Stomach (tissue), 8 donors: ENCODE measurements at regions not wholly inside any gene's neighbourhood (a gene's known extent, or its start where the extent isn't known, plus 50 kb on each side); places are given as distances from the start of the nearest gene placed in this dataset.

Experiments used
- DNase-seq, 2 donors: peaks; one replicate each; pipeline versions ENCODE4 v3.0.0 to v3.0.0-alpha.2; 2013 to 2019
- H3K27ac ChIP-seq, 5 donors: fragments of 200-600 bp in 4 of 5; sonication (generic) in 4 of 5; one replicate each; pipeline ENCODE4 v1.5.1; 2013 to 2019; ENCODE audit warnings: mild to moderate bottlenecking in 1 of 5, moderate library complexity in 1 of 5
- H3K27me3 ChIP-seq, 3 donors: fragments of 200-600 bp; sonication (generic); one replicate each; pipeline ENCODE4 v1.5.1; 2017 to 2019; ENCODE audit warnings: mixed run types in 1 of 3
- H3K36me3 ChIP-seq, 4 donors: fragments of 200-600 bp; sonication (generic); 1 replicate in 3 of 4; 2 replicates in 1 of 4; pipeline ENCODE4 v1.5.1; 2016 to 2019
- H3K4me1 ChIP-seq, 4 donors: fragments of 200-600 bp; sonication (generic); one replicate each; pipeline ENCODE4 v1.5.1; 2016 to 2019
- H3K4me3 ChIP-seq, 4 donors: fragments of 200-600 bp; sonication (generic) in 3 of 4; one replicate each; pipeline ENCODE4 v1.5.1; 2016 to 2019; ENCODE audit warnings: mild to moderate bottlenecking in 1 of 4
- H3K9me3 ChIP-seq, 4 donors: fragments of 200-600 bp; sonication (generic); one replicate each; pipeline ENCODE4 v1.5.1; 2016 to 2019
- CTCF ChIP-seq, 7 experiments: fragments of 450-650 bp in 4 of 7; fragments of 200-600 bp in 3 of 7; sonication (generic) in 3 of 7; IDR thresholded peaks; one replicate each; pipeline ENCODE4 v1.5.1; 2016 to 2019; ENCODE audit warnings: antibody characterized with exemption in 7 of 7, control low read depth in 2 of 7, mild to moderate bottlenecking in 1 of 7
- EP300 ChIP-seq: sonication (generic); formaldehyde crosslinking; IDR thresholded peaks from one replicate; pipeline ENCODE4 v1.6.1; 2017; ENCODE audit warnings: antibody characterized with exemption
- POLR2A ChIP-seq, 4 donors: fragments of 450-650 bp; IDR thresholded peaks; one replicate each; pipeline ENCODE4 v1.6.1; 2016; ENCODE audit warnings: antibody characterized with exemption in 4 of 4, control low read depth in 2 of 4, mild to moderate bottlenecking in 1 of 4, moderate library complexity in 1 of 4
- POLR2AphosphoS5 ChIP-seq, 3 donors: sonication (generic); formaldehyde crosslinking; IDR thresholded peaks; one replicate each; pipeline ENCODE4 v1.6.1; 2016; ENCODE audit warnings: antibody characterized with exemption in 3 of 3
- WGBS, 5 donors: extraction: QIAGEN DNeasy Blood & Tissue Kit in 3 of 5; methylation state at CpG; one replicate each; pipeline versions ENCODE4 v1.1.5 to v1.1.7; 2013 to 2018; 5-methylcytosine and 5-hydroxymethylcytosine counted together
- intact Hi-C: fragments of 100-400 bp; cut with DNase I; formaldehyde crosslinking; loops from one replicate; pipeline ENCODE4 v1.15.1; 2023; ENCODE audit warnings: low total_unique reads
- donor health status: healthy with polysubstance abuse.
- donor health status: Bipolar disorder and iron deficiency.
- donor health status: healthy.

DNA sequence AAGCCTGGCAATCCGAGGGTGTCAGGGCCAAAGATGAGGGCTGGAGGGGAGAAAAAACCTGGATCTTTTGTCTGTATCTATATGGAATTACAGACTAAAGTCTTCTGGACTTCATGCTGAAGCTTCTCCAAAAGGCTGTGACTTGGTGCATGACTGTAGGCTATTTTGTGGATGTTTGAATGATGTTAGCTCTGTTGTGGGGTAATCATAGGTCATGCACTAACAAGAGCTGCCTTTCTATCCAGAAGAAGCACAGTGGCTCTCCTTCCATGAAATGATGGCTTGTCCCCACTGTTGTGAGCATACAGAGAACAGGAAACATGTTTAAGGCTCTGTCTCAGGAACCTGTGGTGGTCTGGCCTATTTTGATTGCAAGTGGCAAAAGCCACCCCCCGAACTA, 263.3 kb upstream of the PLET1 start:
- Histone ChIP-seq H3K27ac (peak overlapping the region in 4 of 5 donors; percentile 13 to 63 (median 42)), H3K9me3 (no peaks in the 10 kb centered on the region), H3K27me3 (peaks cover 0 to 4% (median 0%) of the 10 kb centered on the region in 3 donors), H3K4me1 (peaks cover 13 to 37% (median 25%) of the 10 kb centered on the region in 4 donors), H3K4me3 (no peak overlapping the region), H3K36me3 (no peaks in the 10 kb centered on the region)
- WGBS, 5 donors, result 75 to 86% (median 82%) methylated on average over 2 of the region's 2 CpGs
- no peak for DNase-seq
- TF ChIP-seq POLR2AphosphoS5 (IDR thresholded peaks at IDR 0.05) (no peak), POLR2A (IDR thresholded peaks at IDR 0.05) (no peak), CTCF (IDR thresholded peaks at IDR 0.05) (no peak), EP300 (no peak)
- intact Hi-C loops, result no loop called here

DNA sequence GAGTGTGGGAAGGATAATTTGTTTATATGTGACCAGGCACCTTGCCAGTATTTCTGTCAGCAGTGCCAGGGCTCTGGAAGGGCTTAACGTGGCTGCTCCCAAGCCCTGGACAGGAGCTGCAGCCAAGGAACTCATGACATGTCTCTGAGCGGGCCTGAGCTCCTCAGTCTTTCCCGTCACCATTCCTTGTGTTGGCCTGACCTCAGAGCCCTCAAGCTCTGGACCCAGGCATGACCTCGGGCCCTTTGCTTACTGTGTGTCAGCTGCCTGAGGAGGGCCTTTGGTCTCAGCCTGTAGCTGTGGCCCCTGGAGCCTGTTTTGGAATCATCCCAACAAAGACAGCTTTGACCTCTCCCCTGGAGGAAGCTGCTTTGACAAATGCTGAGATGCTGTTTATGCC, 264.1 kb upstream of the PLET1 start:
- no peak overlapping the region for H3K4me3 ChIP-seq
- H3K27me3 ChIP-seq, result peaks cover 0 to 4% (median 0%) of the 10 kb centered on the region in 3 donors
- no peaks in the 10 kb centered on the region for H3K36me3 ChIP-seq
- TF ChIP-seq POLR2AphosphoS5 (IDR thresholded peaks at IDR 0.05), result no peak
- no peak for TF ChIP-seq CTCF (IDR thresholded peaks at IDR 0.05)
- no peak for TF ChIP-seq EP300
- no peak for TF ChIP-seq POLR2A (IDR thresholded peaks at IDR 0.05)
- 20 to 41% (median 33%) methylated on average over 2 to 4 of the region's 4 CpGs for WGBS, 5 donors
- DNase-seq, result peak; percentile 35 to 43
- H3K4me1 ChIP-seq, result peaks cover 13 to 37% (median 25%) of the 10 kb centered on the region in 4 donors
- H3K9me3 ChIP-seq, result no peaks in the 10 kb centered on the region
- intact Hi-C loops, result no loop called here
- H3K27ac ChIP-seq, result peak overlapping the region in 4 of 5 donors; percentile 13 to 63 (median 42)

GRCh38 chr11:112525270-112525669, 264.6 kb upstream of the PLET1 start:
- intact Hi-C loops, result no loop called here

GRCh38 chr11:112525844-112526590, 265.4 kb upstream of the PLET1 start:
- DNase-seq, result no peak
- peaks cover 13 to 37% (median 25%) of the 10 kb centered on the region in 4 donors for H3K4me1 ChIP-seq
- H3K36me3 ChIP-seq, result no peaks in the 10 kb centered on the region
- intact Hi-C loops, result no loop called here
- WGBS, 5 donors, result 63 to 88% (median 67%) methylated on average over 7 of the region's 7 CpGs
- peaks cover 0 to 4% (median 0%) of the 10 kb centered on the region in 3 donors for H3K27me3 ChIP-seq
- no peak overlapping the region for H3K4me3 ChIP-seq
- TF ChIP-seq POLR2A (IDR thresholded peaks at IDR 0.05), result no peak
- TF ChIP-seq CTCF (IDR thresholded peaks at IDR 0.05), result no peak
- TF ChIP-seq POLR2AphosphoS5 (IDR thresholded peaks at IDR 0.05), result no peak
- TF ChIP-seq EP300, result no peak
- H3K9me3 ChIP-seq, result no peaks in the 10 kb centered on the region
- peak overlapping the region in 2 of 5 donors; percentile 43 to 61 for H3K27ac ChIP-seq

More at GRCh38 chr11:112525270-112525669, 264.6 kb upstream of the PLET1 start:
- TF ChIP-seq POLR2A (IDR thresholded peaks at IDR 0.05) (no peak), POLR2AphosphoS5 (IDR thresholded peaks at IDR 0.05) (peak in 1 of 3 donors; percentile 51)
- Histone ChIP-seq H3K4me3 (no peak overlapping the region), H3K27me3 (peaks cover 0 to 4% (median 0%) of the 10 kb centered on the region in 3 donors), H3K9me3 (no peaks in the 10 kb centered on the region), H3K4me1 (peaks cover 13 to 37% (median 25%) of the 10 kb centered on the region in 4 donors), H3K27ac (peak overlapping the region in 3 of 5 donors; percentile 39 to 61 (median 42)), H3K36me3 (no peaks in the 10 kb centered on the region)
- peak in 1 of 2 donors; percentile 49 for DNase-seq
- WGBS, 5 donors, result 43 to 66% (median 58%) methylated on average over 5 of the region's 5 CpGs
